Ovary (tissue), 3 donors: ENCODE measurements at regions not wholly inside any gene's neighbourhood (a gene's known extent, or its start where the extent isn't known, plus 50 kb on each side); places are given as distances from the start of the nearest gene placed in this dataset.
"Not testable (repeated sequence)": the region's sequence is repeated elsewhere in the genome, so short reads cannot be mapped to it uniquely, and the experiment has no call there.

Source experiments
- CTCF ChIP-seq, 3 donors: fragments of 450-650 bp in 2 of 3; fragments of 200-600 bp in 1 of 3; IDR thresholded peaks; one replicate each; pipeline versions ENCODE4 v1.5.1 to v1.8.0; 2016 to 2022; ENCODE audit warnings: antibody characterized with exemption in 3 of 3, mild to moderate bottlenecking in 1 of 3
- POLR2A ChIP-seq: fragments of 450-650 bp; IDR thresholded peaks from one replicate; pipeline ENCODE4 v1.6.1; 2017; ENCODE audit warnings: antibody characterized with exemption, mild to moderate bottlenecking, moderate library complexity
- donor health status: DM: no; HTN: no; CAD: no.

DNA sequence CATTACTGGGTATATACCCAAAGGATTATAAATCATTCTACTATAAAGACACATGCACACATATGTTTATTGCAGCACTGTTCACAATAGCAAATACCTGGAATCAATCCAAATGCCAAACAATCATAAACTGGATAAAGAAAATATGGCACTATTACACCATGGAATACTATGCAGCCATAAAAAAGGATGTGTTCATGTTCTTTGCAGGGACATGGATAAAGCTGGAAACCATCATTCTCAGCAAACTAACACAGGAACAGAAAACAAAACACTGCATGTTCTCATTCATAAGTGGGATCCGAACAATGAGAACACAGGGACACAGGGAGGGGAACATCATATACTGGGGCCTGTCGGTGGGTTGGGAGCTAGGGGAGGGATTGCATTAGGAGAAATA, 591.7 kb downstream of the TBL1XR1 start:
- TF ChIP-seq CTCF (IDR thresholded peaks at IDR 0.05); POLR2A: not testable (repeated sequence)
